ENCODE measurements at regions not wholly inside any gene's neighbourhood (a gene's known extent, or its start where the extent isn't known, plus 50 kb on each side); places are given as distances from the start of the nearest gene placed in this dataset.

DNA sequence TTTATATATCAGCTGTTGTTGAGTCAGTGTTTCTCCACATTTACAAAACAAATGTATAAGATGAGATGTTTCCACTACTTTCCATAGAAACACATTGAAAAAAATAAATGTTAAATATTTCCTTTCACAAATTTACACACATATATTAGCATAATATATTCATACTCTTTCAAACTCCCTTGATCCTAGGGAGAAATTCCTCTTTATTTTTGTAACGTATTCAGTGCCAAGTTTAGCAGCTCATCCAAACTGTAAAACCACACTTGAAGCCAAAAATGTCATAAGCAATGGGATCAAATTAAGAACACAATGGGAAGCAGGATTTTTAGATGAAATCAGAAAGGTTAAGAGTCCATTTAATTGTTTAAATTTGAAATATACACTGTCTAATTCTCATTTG lies 381.1 kb upstream of the MAD2L1 start:
- Histone ChIP-seq H3K4me3 (no peak overlapping the region), H3K27me3 (no peaks in the 10 kb centered on the region), H3K9me3 (no peaks in the 10 kb centered on the region), H3K36me3 (no peaks in the 10 kb centered on the region), H3K27ac (no peak overlapping the region), H3K4me1 (no peaks in the 10 kb centered on the region)
- ATAC-seq = no peak
- TF ChIP-seq CTCF (IDR thresholded peaks at IDR 0.05 in 4 of 5, conservative IDR thresholded peaks at IDR 0.05 in 1 of 5) (no peak), POLR2A (IDR thresholded peaks at IDR 0.05) (no peak)
- intact Hi-C loops (cut with DNase I; ENCODE audit: low total_unique reads) (no loop called here), in situ Hi-C loops (cut with MboI; ENCODE audit: low sequenced_read_pairs in 4 of 4) (no loop called here)
- DNase-seq = no peak

DNA sequence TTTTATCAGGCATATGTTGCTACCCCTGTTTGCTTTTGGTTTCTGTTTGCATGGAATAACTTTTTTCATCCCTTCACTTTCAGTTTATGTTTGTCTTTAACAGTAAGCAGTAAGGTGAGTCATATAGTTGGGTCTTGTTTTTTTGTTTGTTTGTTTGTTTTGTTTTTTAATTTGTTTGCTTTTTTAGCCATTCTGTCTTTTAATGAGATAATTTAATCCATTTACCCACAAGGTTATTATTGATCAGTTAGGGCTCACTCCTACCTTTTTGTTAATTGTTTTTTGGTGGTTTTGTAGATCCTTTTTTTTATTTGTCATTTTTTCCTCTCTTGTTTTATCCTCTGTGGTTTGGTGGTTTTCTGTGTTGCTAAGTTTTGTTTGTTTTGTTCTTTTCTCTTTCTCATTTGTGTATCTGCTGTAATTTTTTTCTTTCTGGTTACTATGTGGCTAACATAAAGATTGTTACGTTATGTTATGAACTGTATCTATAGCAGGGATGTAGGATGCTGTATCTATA lies 379.5 kb upstream of the MAD2L1 start:
- Histone ChIP-seq H3K27me3 (no peaks in the 10 kb centered on the region), H3K9me3 (no peaks in the 10 kb centered on the region), H3K4me3 (no peak overlapping the region), H3K36me3 (no peaks in the 10 kb centered on the region), H3K27ac (no peak overlapping the region), H3K4me1 (no peaks in the 10 kb centered on the region)
- ATAC-seq = no peak
- no peak for TF ChIP-seq CTCF (IDR thresholded peaks at IDR 0.05 in 4 of 5, conservative IDR thresholded peaks at IDR 0.05 in 1 of 5)
- intact Hi-C loops (cut with DNase I; ENCODE audit: low total_unique reads) (no loop called here), in situ Hi-C loops (cut with MboI; ENCODE audit: low sequenced_read_pairs in 4 of 4) (no loop called here)
- no peak for DNase-seq

- H3K36me3 ChIP-seq = no peaks in the 10 kb centered on the region
- ATAC-seq (no peak), DNase-seq (no peak)
- H3K27ac ChIP-seq = no peak overlapping the region
- in situ Hi-C loops (cut with MboI; ENCODE audit: low sequenced_read_pairs in 4 of 4) (no loop called here), intact Hi-C loops (cut with DNase I; ENCODE audit: low total_unique reads) (no loop called here)
- TF ChIP-seq CTCF (IDR thresholded peaks at IDR 0.05 in 4 of 5, conservative IDR thresholded peaks at IDR 0.05 in 1 of 5) (no peak), POLR2A (IDR thresholded peaks at IDR 0.05) (no peak)
- H3K9me3 ChIP-seq = no peaks in the 10 kb centered on the region
- H3K4me1 ChIP-seq = no peaks in the 10 kb centered on the region
- H3K27me3 ChIP-seq = no peaks in the 10 kb centered on the region
- no peak overlapping the region for H3K4me3 ChIP-seq
These were observed 378.5 kb upstream of the MAD2L1 start for GRCh38 chr4:120445186-120445585.

GRCh38 chr4:120443116-120443515 lies 376.5 kb upstream of the MAD2L1 start:
- DNase-seq (no peak), ATAC-seq (no peak)
- no peak for TF ChIP-seq CTCF (IDR thresholded peaks at IDR 0.05 in 4 of 5, conservative IDR thresholded peaks at IDR 0.05 in 1 of 5)
- TF ChIP-seq POLR2A (IDR thresholded peaks at IDR 0.05) = no peak
- Histone ChIP-seq H3K4me3 (no peak overlapping the region), H3K27ac (no peak overlapping the region), H3K27me3 (no peaks in the 10 kb centered on the region), H3K9me3 (no peaks in the 10 kb centered on the region), H3K36me3 (no peaks in the 10 kb centered on the region), H3K4me1 (no peaks in the 10 kb centered on the region)
- in situ Hi-C loops (cut with MboI; ENCODE audit: low sequenced_read_pairs in 4 of 4) (no loop called here), intact Hi-C loops (cut with DNase I; ENCODE audit: low total_unique reads) (no loop called here)

- Histone ChIP-seq H3K27me3 (no peaks in the 10 kb centered on the region), H3K36me3 (no peaks in the 10 kb centered on the region), H3K4me3 (no peak overlapping the region), H3K9me3 (no peaks in the 10 kb centered on the region), H3K4me1 (no peaks in the 10 kb centered on the region), H3K27ac (no peak overlapping the region)
- in situ Hi-C loops (cut with MboI; ENCODE audit: low sequenced_read_pairs in 4 of 4) (no loop called here), intact Hi-C loops (cut with DNase I; ENCODE audit: low total_unique reads) (no loop called here)
- ATAC-seq = no peak
- no peak for TF ChIP-seq CTCF (IDR thresholded peaks at IDR 0.05 in 4 of 5, conservative IDR thresholded peaks at IDR 0.05 in 1 of 5)
- no peak for TF ChIP-seq POLR2A (IDR thresholded peaks at IDR 0.05)
- no peak for DNase-seq
These were observed 374.1 kb upstream of the MAD2L1 start for GRCh38 chr4:120440730-120441129.
